ENCODE measurements at regions not wholly inside any gene's neighbourhood (a gene's known extent, or its start where the extent isn't known, plus 50 kb on each side); places are given as distances from the start of the nearest gene placed in this dataset.
"Not testable (repeated sequence)": the region's sequence is repeated elsewhere in the genome, so short reads cannot be mapped to it uniquely, and the experiment has no call there.

GRCh38 chr6:85066266-85066665 lies 301.9 kb upstream of the TBX18 start:
- no peak for DNase-seq (ENCODE audit: insufficient read length)
- no peak for FAIRE-seq

DNA sequence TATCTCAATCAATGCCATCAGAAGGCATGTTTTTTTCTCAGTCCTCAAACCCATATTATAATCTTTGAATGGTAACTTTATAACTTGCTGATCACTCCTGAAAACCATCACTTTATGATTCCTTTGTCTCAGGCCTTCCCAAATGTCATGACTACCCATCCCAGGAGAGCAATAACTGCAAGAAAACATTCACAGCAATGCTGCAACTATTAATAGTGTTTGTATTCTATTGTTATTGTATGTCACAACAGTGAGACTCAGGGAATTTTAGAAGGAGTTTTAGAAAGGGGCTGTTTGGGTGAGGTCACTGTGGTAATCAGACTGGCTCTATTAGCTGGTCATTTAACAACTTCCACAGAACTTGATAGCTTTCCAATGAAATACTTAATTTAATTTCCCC lies 301.4 kb upstream of the TBX18 start:
- no peak for TF ChIP-seq POLR2A (IDR thresholded peaks at IDR 0.05; ENCODE audit: low read depth, low read length)
- no peak for TF ChIP-seq POLR2AphosphoS5 (IDR thresholded peaks at IDR 0.05; ENCODE audit: low read depth, low read length)
- TF ChIP-seq TAF1 (IDR thresholded peaks at IDR 0.05; ENCODE audit: borderline replicate concordance, low read depth, low read length): no peak
- DNase-seq (ENCODE audit: insufficient read length) (no peak), FAIRE-seq (no peak)

More at GRCh38 chr6:85066266-85066665, 301.9 kb upstream of the TBX18 start:
- TF ChIP-seq POLR2A (IDR thresholded peaks at IDR 0.05; ENCODE audit: low read depth, low read length): no peak
- no peak for TF ChIP-seq POLR2AphosphoS5 (IDR thresholded peaks at IDR 0.05; ENCODE audit: low read depth, low read length)
- no peak for TF ChIP-seq TAF1 (IDR thresholded peaks at IDR 0.05; ENCODE audit: borderline replicate concordance, low read depth, low read length)

DNA sequence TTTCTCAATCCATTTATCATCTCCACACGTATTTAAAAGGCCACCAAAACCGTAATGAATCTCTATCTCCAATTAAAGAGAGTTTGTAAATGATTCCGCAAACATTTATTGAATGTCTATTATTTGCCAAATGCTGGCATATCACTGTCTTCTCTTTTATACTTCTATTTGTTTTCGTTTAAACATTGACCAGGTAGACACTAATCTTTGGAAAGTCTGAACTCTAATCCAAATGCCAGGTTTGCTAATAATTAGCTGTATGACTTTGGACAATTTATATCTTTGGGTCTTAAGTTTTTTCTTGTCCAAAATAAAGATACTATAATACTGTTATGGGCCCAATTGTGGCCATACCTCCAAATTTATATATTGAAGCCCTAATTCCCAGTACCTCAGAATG lies 299.2 kb upstream of the TBX18 start:
- TF ChIP-seq TAF1 (IDR thresholded peaks at IDR 0.05; ENCODE audit: borderline replicate concordance, low read depth, low read length) (no peak), POLR2A (IDR thresholded peaks at IDR 0.05; ENCODE audit: low read depth, low read length) (no peak), POLR2AphosphoS5 (IDR thresholded peaks at IDR 0.05; ENCODE audit: low read depth, low read length) (no peak)
- no peak for DNase-seq (ENCODE audit: insufficient read length)
- no peak for FAIRE-seq

- no peak for DNase-seq (ENCODE audit: insufficient read length)
- TF ChIP-seq POLR2A (IDR thresholded peaks at IDR 0.05; ENCODE audit: low read depth, low read length): no peak
- no peak for TF ChIP-seq TAF1 (IDR thresholded peaks at IDR 0.05; ENCODE audit: borderline replicate concordance, low read depth, low read length)
- no peak for FAIRE-seq
These were observed 298.5 kb upstream of the TBX18 start for GRCh38 chr6:85062884-85063283.

- FAIRE-seq (no peak), DNase-seq (ENCODE audit: insufficient read length) (no peak)
These were observed 294.4 kb upstream of the TBX18 start for GRCh38 chr6:85058806-85059205.

GRCh38 chr6:85050149-85050548 lies 285.8 kb upstream of the TBX18 start:
- no peak for TF ChIP-seq POLR2AphosphoS5 (IDR thresholded peaks at IDR 0.05; ENCODE audit: low read depth, low read length)
- DNase-seq (ENCODE audit: insufficient read length) (no peak), FAIRE-seq (no peak)

More at GRCh38 chr6:85058806-85059205, 294.4 kb upstream of the TBX18 start:
- no peak for TF ChIP-seq POLR2AphosphoS5 (IDR thresholded peaks at IDR 0.05; ENCODE audit: low read depth, low read length)
- no peak for TF ChIP-seq TAF1 (IDR thresholded peaks at IDR 0.05; ENCODE audit: borderline replicate concordance, low read depth, low read length)
- no peak for TF ChIP-seq POLR2A (IDR thresholded peaks at IDR 0.05; ENCODE audit: low read depth, low read length)

- no peak for DNase-seq (ENCODE audit: insufficient read length)
- TF ChIP-seq POLR2AphosphoS5 (IDR thresholded peaks at IDR 0.05; ENCODE audit: low read depth, low read length) (no peak), POLR2A (IDR thresholded peaks at IDR 0.05; ENCODE audit: low read depth, low read length) (no peak), TAF1 (IDR thresholded peaks at IDR 0.05; ENCODE audit: borderline replicate concordance, low read depth, low read length) (no peak)
- FAIRE-seq: no peak
These were observed 284.9 kb upstream of the TBX18 start for GRCh38 chr6:85049282-85049681.

GRCh38 chr6:85047818-85048217 lies 283.4 kb upstream of the TBX18 start:
- FAIRE-seq: no peak
- TF ChIP-seq TAF1 (IDR thresholded peaks at IDR 0.05; ENCODE audit: borderline replicate concordance, low read depth, low read length): no peak
- TF ChIP-seq POLR2A (IDR thresholded peaks at IDR 0.05; ENCODE audit: low read depth, low read length): no peak
- no peak for TF ChIP-seq POLR2AphosphoS5 (IDR thresholded peaks at IDR 0.05; ENCODE audit: low read depth, low read length)
- DNase-seq (ENCODE audit: insufficient read length): no peak

GRCh38 chr6:85045767-85046166 lies 281.4 kb upstream of the TBX18 start:
- DNase-seq (ENCODE audit: insufficient read length); FAIRE-seq: not testable (repeated sequence)

DNA sequence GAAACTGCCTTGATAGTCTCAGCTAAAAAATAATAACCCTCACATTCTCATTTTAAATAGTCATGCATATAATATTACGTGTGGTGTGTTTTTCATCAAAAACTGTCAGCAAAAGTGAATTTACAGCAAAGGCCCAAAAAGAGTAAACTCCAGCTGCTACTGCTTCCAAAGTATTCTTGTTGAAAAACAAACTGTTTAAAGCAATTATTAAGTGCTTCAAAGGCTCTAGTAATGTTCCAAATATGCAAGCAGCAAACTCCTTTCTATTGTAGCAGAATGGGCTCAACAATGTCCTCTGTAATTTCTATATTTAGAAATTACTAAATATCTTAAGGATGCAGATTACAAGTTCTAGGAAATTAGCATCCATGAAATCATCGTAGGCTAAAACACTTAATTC lies 280.0 kb upstream of the TBX18 start:
- DNase-seq (ENCODE audit: insufficient read length): no peak
- no peak for FAIRE-seq
- TF ChIP-seq POLR2AphosphoS5 (IDR thresholded peaks at IDR 0.05; ENCODE audit: low read depth, low read length) (no peak), TAF1 (IDR thresholded peaks at IDR 0.05; ENCODE audit: borderline replicate concordance, low read depth, low read length) (no peak)

GRCh38 chr6:85041376-85041775 lies 277.0 kb upstream of the TBX18 start:
- TF ChIP-seq POLR2AphosphoS5 (IDR thresholded peaks at IDR 0.05; ENCODE audit: low read depth, low read length) (no peak), TAF1 (IDR thresholded peaks at IDR 0.05; ENCODE audit: borderline replicate concordance, low read depth, low read length) (no peak)
- DNase-seq (ENCODE audit: insufficient read length) (no peak), FAIRE-seq (no peak)

- no peak for FAIRE-seq
- no peak for DNase-seq (ENCODE audit: insufficient read length)
- TF ChIP-seq TAF1 (IDR thresholded peaks at IDR 0.05; ENCODE audit: borderline replicate concordance, low read depth, low read length) (no peak), POLR2A (IDR thresholded peaks at IDR 0.05; ENCODE audit: low read depth, low read length) (no peak), POLR2AphosphoS5 (IDR thresholded peaks at IDR 0.05; ENCODE audit: low read depth, low read length) (no peak)
These were observed 272.8 kb upstream of the TBX18 start for GRCh38 chr6:85037221-85037620.

DNA sequence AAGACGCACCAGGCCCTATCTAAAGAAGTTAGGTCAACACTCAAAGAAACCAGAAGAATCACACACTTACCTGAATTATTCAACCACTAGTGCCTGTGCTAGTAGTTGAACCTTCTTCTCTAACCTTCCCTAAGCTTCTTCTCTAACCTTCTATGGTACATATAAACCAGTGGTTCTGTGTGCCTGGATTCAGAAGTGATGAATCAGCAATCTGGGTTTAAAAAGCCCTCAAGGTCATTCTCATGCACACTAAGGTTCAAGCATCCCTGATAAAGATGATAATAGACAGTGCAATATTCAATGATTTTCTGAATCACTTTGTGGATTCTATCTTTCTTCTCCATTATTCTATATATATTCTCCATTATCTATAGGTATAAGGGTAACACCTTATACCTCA lies 271.4 kb upstream of the TBX18 start:
- FAIRE-seq: no peak
- no peak for DNase-seq (ENCODE audit: insufficient read length)
- TF ChIP-seq POLR2AphosphoS5 (IDR thresholded peaks at IDR 0.05; ENCODE audit: low read depth, low read length) (no peak), POLR2A (IDR thresholded peaks at IDR 0.05; ENCODE audit: low read depth, low read length) (no peak), TAF1 (IDR thresholded peaks at IDR 0.05; ENCODE audit: borderline replicate concordance, low read depth, low read length) (no peak)

All from GM12892 (cell line).